Epithelial cell of esophagus (primary cell): ENCODE measurements at regions not wholly inside any gene's neighbourhood (a gene's known extent, or its start where the extent isn't known, plus 50 kb on each side); places are given as distances from the start of the nearest gene placed in this dataset.
"Not testable (repeated sequence)": the region's sequence is repeated elsewhere in the genome, so short reads cannot be mapped to it uniquely, and the experiment has no call there.

Source experiments
- DNase-seq: peaks from one replicate; pipeline ENCODE4 v3.0.0; 2010; ENCODE audit warnings: low read depth
- H3K4me3 ChIP-seq: 2 replicates; pipeline ENCODE4 v1.5.1; 2011; ENCODE audit warnings: mild to moderate bottlenecking, low read length, control low read depth
- TF ChIP-seq, protein P1 (sequence below): IDR thresholded peaks from 2 replicates; pipeline ENCODE4 v1.5.1; 2011; ENCODE audit warnings: low read depth, mild to moderate bottlenecking, low read length, control low read depth, inconsistent platforms; ENCODE audit not compliant: insufficient read depth; ENCODE audit errors: missing control alignments

DNA sequence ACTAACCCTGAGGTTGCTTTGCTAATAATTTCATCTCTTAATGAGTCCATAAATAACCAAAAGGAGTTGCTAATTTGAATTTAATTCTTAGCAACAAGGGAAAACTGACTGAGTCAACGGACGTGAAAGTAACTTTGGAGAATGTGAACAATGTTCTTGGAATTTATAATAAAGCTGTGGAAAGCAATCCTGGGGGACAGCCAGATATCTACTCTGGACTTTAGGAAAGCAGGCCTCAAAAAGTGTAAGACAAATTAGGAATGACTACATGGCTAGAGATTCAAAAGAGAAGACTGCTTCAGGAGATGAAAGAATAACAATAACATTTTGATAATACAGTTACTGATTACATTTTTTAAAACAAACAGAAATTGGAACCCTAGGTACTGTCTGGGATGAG, 318.4 kb upstream of the COL8A1 start:
- DNase-seq = no peak
- TF ChIP-seq, protein P1, sequence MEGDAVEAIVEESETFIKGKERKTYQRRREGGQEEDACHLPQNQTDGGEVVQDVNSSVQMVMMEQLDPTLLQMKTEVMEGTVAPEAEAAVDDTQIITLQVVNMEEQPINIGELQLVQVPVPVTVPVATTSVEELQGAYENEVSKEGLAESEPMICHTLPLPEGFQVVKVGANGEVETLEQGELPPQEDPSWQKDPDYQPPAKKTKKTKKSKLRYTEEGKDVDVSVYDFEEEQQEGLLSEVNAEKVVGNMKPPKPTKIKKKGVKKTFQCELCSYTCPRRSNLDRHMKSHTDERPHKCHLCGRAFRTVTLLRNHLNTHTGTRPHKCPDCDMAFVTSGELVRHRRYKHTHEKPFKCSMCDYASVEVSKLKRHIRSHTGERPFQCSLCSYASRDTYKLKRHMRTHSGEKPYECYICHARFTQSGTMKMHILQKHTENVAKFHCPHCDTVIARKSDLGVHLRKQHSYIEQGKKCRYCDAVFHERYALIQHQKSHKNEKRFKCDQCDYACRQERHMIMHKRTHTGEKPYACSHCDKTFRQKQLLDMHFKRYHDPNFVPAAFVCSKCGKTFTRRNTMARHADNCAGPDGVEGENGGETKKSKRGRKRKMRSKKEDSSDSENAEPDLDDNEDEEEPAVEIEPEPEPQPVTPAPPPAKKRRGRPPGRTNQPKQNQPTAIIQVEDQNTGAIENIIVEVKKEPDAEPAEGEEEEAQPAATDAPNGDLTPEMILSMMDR = no peak
- H3K4me3 ChIP-seq = no peak overlapping the region

DNA sequence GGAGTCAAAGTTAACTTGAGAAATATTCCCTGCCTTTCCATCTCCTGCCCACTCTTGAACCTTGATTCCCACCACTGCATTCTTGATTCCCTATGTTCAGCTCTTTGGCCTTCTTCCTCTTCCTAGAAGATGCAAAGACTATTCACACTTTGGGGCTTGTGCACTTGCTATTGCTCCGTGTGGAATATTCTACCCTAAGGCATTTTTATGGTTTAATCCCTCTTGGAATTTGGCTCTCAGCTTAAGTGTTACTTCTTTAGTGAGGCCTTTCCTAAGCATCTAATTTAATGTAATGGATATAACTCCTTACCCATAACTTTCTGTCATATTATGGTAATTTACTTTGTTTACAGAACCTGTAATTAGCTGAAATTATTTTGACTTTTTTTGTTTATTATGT, 318.9 kb upstream of the COL8A1 start:
- no peak overlapping the region for H3K4me3 ChIP-seq
- TF ChIP-seq, protein P1 = no peak
- DNase-seq = no peak

DNA sequence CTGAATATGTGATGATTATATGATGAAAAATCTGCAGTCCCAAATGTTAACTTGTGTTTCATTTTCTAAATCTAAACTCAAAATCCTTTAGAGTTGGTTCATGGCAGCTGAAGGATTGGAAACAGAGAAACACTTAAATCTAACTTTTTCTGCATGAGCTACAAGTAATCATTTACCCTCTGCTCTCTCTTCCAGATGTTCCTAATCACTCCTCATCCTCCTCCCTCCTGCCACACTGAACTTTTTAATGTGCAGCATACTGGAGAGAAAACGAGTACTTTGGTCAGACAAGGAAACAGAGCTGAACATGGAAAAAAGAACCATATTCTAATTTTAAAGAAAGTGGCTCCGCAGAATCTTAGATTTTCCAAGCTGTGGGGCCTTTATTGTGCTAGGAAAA, 321.2 kb upstream of the COL8A1 start:
- no peak overlapping the region for H3K4me3 ChIP-seq

DNA sequence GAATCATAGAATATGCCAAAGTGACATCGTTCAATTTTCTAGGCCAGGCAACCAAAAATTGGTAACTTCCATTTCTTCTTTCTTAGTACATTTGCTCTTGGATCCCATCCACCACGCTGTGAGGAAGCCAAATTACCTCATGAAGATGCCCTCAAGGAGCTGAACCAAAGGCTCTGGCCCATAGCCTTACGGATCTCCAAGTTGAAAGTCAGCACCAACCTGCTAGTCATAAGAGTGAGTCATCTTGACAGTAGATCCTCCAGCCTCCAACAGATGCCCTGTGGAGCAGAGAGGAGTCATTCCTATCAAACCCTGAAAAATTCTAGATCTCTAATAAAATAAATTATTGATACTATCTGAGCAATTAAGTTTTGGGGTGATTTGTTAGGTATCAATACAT, 322.5 kb upstream of the COL8A1 start:
- H3K4me3 ChIP-seq = no peak overlapping the region
- DNase-seq = peak; percentile 77
- TF ChIP-seq, protein P1 = no peak

More for the DNA sequence above, 321.2 kb upstream of the COL8A1 start:
- TF ChIP-seq, protein P1 = no peak
- no peak for DNase-seq

DNA sequence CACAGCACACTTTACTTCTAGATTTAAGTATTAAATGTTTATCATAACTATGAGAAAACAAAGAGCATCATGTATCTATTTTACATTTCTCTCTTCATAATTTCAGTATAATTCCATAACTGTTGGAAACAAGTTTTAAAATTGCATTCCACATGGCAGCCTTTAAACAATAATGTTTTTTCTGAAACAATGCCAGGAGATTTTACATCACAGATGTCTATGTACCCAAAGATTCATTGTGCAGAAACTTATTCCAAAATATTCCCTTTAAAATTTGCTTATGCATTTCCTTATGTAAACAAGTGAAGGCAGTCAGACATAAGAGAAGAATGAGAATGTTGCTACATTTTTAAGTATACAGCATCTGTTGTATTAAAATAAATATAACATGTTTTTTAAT, 324.9 kb upstream of the COL8A1 start:
- H3K4me3 ChIP-seq = no peak overlapping the region
- TF ChIP-seq, protein P1 = no peak
- DNase-seq = no peak

DNA sequence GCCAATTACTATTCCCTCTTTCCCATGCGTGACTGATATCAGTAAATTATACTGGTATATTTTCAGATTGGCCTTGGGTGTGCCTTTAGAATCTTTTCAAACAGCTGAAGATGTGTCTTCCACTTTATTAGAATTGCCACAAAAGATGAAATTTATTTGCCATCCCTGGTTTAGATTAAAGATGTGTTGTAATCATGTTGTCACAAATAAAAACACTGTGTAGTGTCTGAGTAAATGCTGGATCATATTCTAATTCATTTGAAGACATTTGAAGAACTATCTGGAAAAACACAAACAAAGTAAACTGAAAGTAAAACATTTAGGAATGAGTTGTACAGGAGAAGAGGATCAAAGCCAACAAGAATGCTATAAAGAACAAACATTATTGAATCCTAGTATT, 339.7 kb upstream of the COL8A1 start:
- H3K4me3 ChIP-seq = no peak overlapping the region
- TF ChIP-seq, protein P1 = no peak
- no peak for DNase-seq

DNA sequence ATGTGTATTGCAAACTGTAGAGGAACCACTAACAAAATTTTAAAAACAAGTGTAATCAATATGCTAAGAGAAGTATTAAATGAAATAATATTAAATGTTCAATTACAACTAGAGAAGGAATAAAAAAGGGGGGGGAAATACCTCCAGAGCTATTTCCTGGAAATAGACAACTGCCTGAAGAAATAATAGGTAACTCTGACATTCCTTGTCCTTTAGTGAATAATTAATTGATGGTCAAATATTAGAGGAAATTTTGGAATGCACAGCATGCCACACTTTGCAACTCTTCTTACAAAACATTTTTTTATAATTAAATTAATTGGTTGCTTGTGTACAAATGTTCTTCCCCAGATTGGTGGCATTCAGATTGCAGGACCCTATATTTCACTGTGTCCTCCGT, 342.6 kb upstream of the COL8A1 start:
- TF ChIP-seq, protein P1 = no peak
- no peak overlapping the region for H3K4me3 ChIP-seq
- no peak for DNase-seq

DNA sequence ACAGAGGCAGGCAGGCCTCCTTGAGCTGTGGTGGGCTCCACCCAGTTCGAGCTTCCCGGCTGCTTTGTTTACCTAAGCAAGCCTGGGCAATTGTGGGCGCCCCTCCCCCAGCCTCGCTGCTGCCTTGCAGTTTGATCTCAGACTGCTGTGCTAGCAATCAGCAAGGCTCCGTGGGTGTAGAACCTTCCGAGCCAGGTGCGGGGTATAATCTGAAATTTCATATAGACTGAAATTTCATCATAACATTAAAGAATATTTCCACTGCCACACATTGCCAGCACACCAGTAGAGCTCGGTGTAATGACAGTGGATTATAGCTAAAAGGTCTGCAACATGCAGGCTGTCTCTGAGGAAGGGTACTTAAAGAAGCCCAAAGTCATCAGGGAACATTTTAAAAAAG, 344.3 kb upstream of the COL8A1 start:
- DNase-seq = peak; percentile 10
- H3K4me3 ChIP-seq = not testable (repeated sequence)
